Nephron (organoid): ENCODE measurements at regions not wholly inside any gene's neighbourhood (a gene's known extent, or its start where the extent isn't known, plus 50 kb on each side); places are given as distances from the start of the nearest gene placed in this dataset.
"Not testable (repeated sequence)": the region's sequence is repeated elsewhere in the genome, so short reads cannot be mapped to it uniquely, and the experiment has no call there.

ENCODE experiments used
- H3K27ac Mint-ChIP-seq, 3 experiments: 2 replicates each; pipeline ENCODE4 v1.8.0; 2020; ENCODE audit warnings: mixed read lengths in 3 of 3, mild to moderate bottlenecking in 2 of 3, moderate library complexity in 1 of 3
- H3K27me3 Mint-ChIP-seq: 2 replicates; pipeline ENCODE4 v1.8.0; 2021; ENCODE audit warnings: low read depth, mild to moderate bottlenecking, moderate library complexity, mixed read lengths
- H3K36me3 Mint-ChIP-seq: 2 replicates; pipeline ENCODE4 v1.8.0; 2020; ENCODE audit warnings: low read depth, mixed read lengths
- H3K4me1 Mint-ChIP-seq: 2 replicates; pipeline ENCODE4 v1.8.0; 2020; ENCODE audit warnings: mixed read lengths
- H3K4me3 Mint-ChIP-seq, 3 experiments: 2 replicates each; pipeline ENCODE4 v1.8.0; 2020; ENCODE audit warnings: mild to moderate bottlenecking in 3 of 3, mixed read lengths in 3 of 3, moderate library complexity in 2 of 3
- H3K9me3 Mint-ChIP-seq: 2 replicates; pipeline ENCODE4 v1.8.0; 2020; ENCODE audit warnings: mixed read lengths
- CTCF ChIP-seq, 3 experiments: fragments of 200-600 bp; sonication (generic); IDR thresholded peaks; one replicate each; pipeline ENCODE4 v1.5.0; 2021; ENCODE audit warnings: antibody characterized with exemption in 3 of 3; ENCODE audit not compliant: unreplicated experiment in 3 of 3

- not testable (repeated sequence) for H3K36me3 Mint-ChIP-seq, H3K4me1 Mint-ChIP-seq, H3K27ac Mint-ChIP-seq, H3K4me3 Mint-ChIP-seq, H3K27me3 Mint-ChIP-seq, H3K9me3 Mint-ChIP-seq
These were observed 146.7 kb downstream of the SPIN4 start for GRCh38 chrX:63204266-63205074.

- H3K27ac Mint-ChIP-seq, H3K36me3 Mint-ChIP-seq, H3K9me3 Mint-ChIP-seq, H3K4me1 Mint-ChIP-seq, H3K27me3 Mint-ChIP-seq, H3K4me3 Mint-ChIP-seq: not testable (repeated sequence)
These were observed 149.1 kb downstream of the SPIN4 start for GRCh38 chrX:63201987-63202386.

GRCh38 chrX:63198693-63199092 is 152.4 kb downstream of the SPIN4 start:
- not testable (repeated sequence) for H3K27ac Mint-ChIP-seq, H3K4me1 Mint-ChIP-seq, H3K27me3 Mint-ChIP-seq, H3K4me3 Mint-ChIP-seq, H3K36me3 Mint-ChIP-seq, H3K9me3 Mint-ChIP-seq

- not testable (repeated sequence) for H3K27me3 Mint-ChIP-seq
These were observed 158.6 kb downstream of the SPIN4 start for GRCh38 chrX:63192366-63193041.

GRCh38 chrX:63186137-63186536 is 165.0 kb downstream of the SPIN4 start:
- no peak for TF ChIP-seq CTCF (IDR thresholded peaks at IDR 0.05; ENCODE audit: unreplicated experiment in 3 of 3)
- H3K27me3 Mint-ChIP-seq: no peaks in the 10 kb centered on the region
- no peaks in the 10 kb centered on the region for H3K4me1 Mint-ChIP-seq
- H3K9me3 Mint-ChIP-seq: peaks cover 17% of the 10 kb centered on the region
- H3K4me3 Mint-ChIP-seq: no peak overlapping the region
- H3K27ac Mint-ChIP-seq: no peak overlapping the region
- peaks cover 8% of the 10 kb centered on the region for H3K36me3 Mint-ChIP-seq

More at GRCh38 chrX:63192366-63193041, 158.6 kb downstream of the SPIN4 start:
- H3K27ac Mint-ChIP-seq, H3K4me3 Mint-ChIP-seq, H3K4me1 Mint-ChIP-seq, H3K36me3 Mint-ChIP-seq: not testable (repeated sequence)
- H3K9me3 Mint-ChIP-seq: peaks cover 19% of the 10 kb centered on the region

GRCh38 chrX:63179852-63180251 is 171.3 kb downstream of the SPIN4 start:
- not testable (repeated sequence) for H3K4me1 Mint-ChIP-seq, H3K9me3 Mint-ChIP-seq, H3K36me3 Mint-ChIP-seq, H3K27ac Mint-ChIP-seq, H3K27me3 Mint-ChIP-seq, H3K4me3 Mint-ChIP-seq

GRCh38 chrX:63176578-63176977 is 174.6 kb downstream of the SPIN4 start:
- not testable (repeated sequence) for H3K27ac Mint-ChIP-seq, H3K4me1 Mint-ChIP-seq, H3K36me3 Mint-ChIP-seq, H3K4me3 Mint-ChIP-seq, H3K9me3 Mint-ChIP-seq, H3K27me3 Mint-ChIP-seq

- H3K27me3 Mint-ChIP-seq, H3K4me1 Mint-ChIP-seq: not testable (repeated sequence)
These were observed 177.1 kb downstream of the SPIN4 start for GRCh38 chrX:63173841-63174718.

GRCh38 chrX:63169416-63169815 is 181.7 kb downstream of the SPIN4 start:
- not testable (repeated sequence) for H3K36me3 Mint-ChIP-seq, H3K9me3 Mint-ChIP-seq, H3K27me3 Mint-ChIP-seq, H3K27ac Mint-ChIP-seq, H3K4me3 Mint-ChIP-seq, H3K4me1 Mint-ChIP-seq

More at GRCh38 chrX:63173841-63174718, 177.1 kb downstream of the SPIN4 start:
- not testable (repeated sequence) for H3K27ac Mint-ChIP-seq, H3K4me3 Mint-ChIP-seq, H3K9me3 Mint-ChIP-seq, H3K36me3 Mint-ChIP-seq

- H3K4me1 Mint-ChIP-seq, H3K27me3 Mint-ChIP-seq, H3K9me3 Mint-ChIP-seq, H3K4me3 Mint-ChIP-seq, H3K36me3 Mint-ChIP-seq, H3K27ac Mint-ChIP-seq: not testable (repeated sequence)
These were observed 182.2 kb downstream of the SPIN4 start for GRCh38 chrX:63168949-63169348.

- not testable (repeated sequence) for H3K36me3 Mint-ChIP-seq, H3K27ac Mint-ChIP-seq, H3K4me3 Mint-ChIP-seq, H3K27me3 Mint-ChIP-seq, H3K4me1 Mint-ChIP-seq, H3K9me3 Mint-ChIP-seq
These were observed 184.1 kb downstream of the SPIN4 start for GRCh38 chrX:63167002-63167401.

GRCh38 chrX:63160994-63161393 is 190.1 kb downstream of the SPIN4 start:
- not testable (repeated sequence) for H3K36me3 Mint-ChIP-seq, H3K9me3 Mint-ChIP-seq

GRCh38 chrX:63160340-63160739 is 190.8 kb downstream of the SPIN4 start:
- H3K4me3 Mint-ChIP-seq, H3K9me3 Mint-ChIP-seq: not testable (repeated sequence)

More at GRCh38 chrX:63160994-63161393, 190.1 kb downstream of the SPIN4 start:
- H3K27ac Mint-ChIP-seq, H3K4me3 Mint-ChIP-seq, H3K27me3 Mint-ChIP-seq, H3K4me1 Mint-ChIP-seq: not testable (repeated sequence)

GRCh38 chrX:63145526-63145925 is 205.6 kb downstream of the SPIN4 start:
- H3K27ac Mint-ChIP-seq, H3K4me3 Mint-ChIP-seq, H3K36me3 Mint-ChIP-seq, H3K27me3 Mint-ChIP-seq, H3K4me1 Mint-ChIP-seq, H3K9me3 Mint-ChIP-seq: not testable (repeated sequence)

More at GRCh38 chrX:63160340-63160739, 190.8 kb downstream of the SPIN4 start:
- not testable (repeated sequence) for H3K27me3 Mint-ChIP-seq, H3K36me3 Mint-ChIP-seq, H3K4me1 Mint-ChIP-seq, H3K27ac Mint-ChIP-seq
